HUES6 (cell line): ENCODE measurements at regions not wholly inside any gene's neighbourhood (a gene's known extent, or its start where the extent isn't known, plus 50 kb on each side); places are given as distances from the start of the nearest gene placed in this dataset.
"Not testable (repeated sequence)": the region's sequence is repeated elsewhere in the genome, so short reads cannot be mapped to it uniquely, and the experiment has no call there.

ENCODE experiments used
- H3K27ac ChIP-seq: 2 replicates; pipeline ENCODE4 v1.7.0; 2013; ENCODE audit warnings: low read depth, mild to moderate bottlenecking, low read length, inconsistent platforms
- H3K27me3 ChIP-seq: 2 replicates; pipeline ENCODE4 v1.6.1; 2013; ENCODE audit warnings: low read length; ENCODE audit not compliant: control insufficient read depth, insufficient read depth
- H3K36me3 ChIP-seq: 2 replicates; pipeline ENCODE4 v1.6.1; 2013; ENCODE audit warnings: low read length; ENCODE audit not compliant: control insufficient read depth, insufficient read depth
- H3K4me1 ChIP-seq: 2 replicates; pipeline ENCODE4 v1.6.1; 2013; ENCODE audit warnings: low read length; ENCODE audit not compliant: control insufficient read depth, insufficient read depth
- H3K4me3 ChIP-seq: 2 replicates; pipeline ENCODE4 v1.5.1; 2013; ENCODE audit warnings: low read depth, low read length
- H3K9ac ChIP-seq: one replicate; pipeline ENCODE4 v1.6.1; 2013; ENCODE audit warnings: mild to moderate bottlenecking, low read length
- H3K9me3 ChIP-seq: 2 replicates; pipeline ENCODE4 v1.6.1; 2013; ENCODE audit warnings: low read depth, low read length; ENCODE audit not compliant: control insufficient read depth, insufficient read depth

DNA sequence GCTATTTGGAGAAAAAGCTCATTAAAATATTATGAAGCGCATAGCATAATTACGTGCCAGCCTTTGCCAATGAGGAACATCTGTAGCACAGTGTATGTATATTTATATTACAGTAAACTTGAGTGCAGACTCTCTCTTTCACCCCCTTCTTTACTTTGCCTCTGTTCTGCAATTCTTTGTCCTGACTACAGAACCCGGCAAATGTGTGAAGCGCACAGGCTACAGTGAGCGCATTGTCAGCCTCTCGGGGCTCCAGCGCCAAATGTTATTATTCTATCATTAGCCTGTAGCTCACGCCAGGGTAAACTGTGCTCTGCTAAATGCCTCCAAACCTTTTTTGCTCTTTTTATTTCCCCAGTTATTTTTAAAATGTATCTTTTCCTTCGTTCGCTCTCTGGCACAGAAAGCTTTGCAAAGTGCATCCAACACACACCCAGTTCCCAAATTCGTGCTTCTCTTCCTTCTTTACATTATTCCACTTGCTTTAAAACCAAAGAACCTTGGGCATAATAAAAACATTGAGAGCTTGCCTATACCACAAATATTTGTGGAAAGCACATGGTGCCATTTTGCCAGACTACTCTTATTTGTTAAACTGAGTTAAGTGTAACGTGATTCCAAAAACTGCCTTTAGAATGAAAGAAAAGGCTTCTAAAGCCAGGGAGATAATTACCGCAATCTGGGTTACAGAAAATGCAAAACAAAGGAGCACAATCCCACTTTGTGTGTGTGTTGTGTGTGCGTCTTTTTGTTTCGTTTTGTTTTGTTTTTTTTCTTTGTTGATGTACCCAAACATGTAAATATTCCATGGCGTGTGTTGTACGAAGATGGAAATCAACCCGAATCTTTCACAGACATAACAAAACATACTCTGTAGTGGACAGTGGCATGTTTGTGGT lies 164.1 kb upstream of the MPDZ start:
- Histone ChIP-seq H3K4me3 (no peak overlapping the region), H3K9ac (no peak overlapping the region), H3K9me3 (no peaks in the 10 kb centered on the region), H3K27me3 (no peaks in the 10 kb centered on the region), H3K27ac (no peak overlapping the region), H3K4me1 (peaks cover 8% of the 10 kb centered on the region; the same call in 1 of the 2 replicates), H3K36me3 (no peaks in the 10 kb centered on the region)

DNA sequence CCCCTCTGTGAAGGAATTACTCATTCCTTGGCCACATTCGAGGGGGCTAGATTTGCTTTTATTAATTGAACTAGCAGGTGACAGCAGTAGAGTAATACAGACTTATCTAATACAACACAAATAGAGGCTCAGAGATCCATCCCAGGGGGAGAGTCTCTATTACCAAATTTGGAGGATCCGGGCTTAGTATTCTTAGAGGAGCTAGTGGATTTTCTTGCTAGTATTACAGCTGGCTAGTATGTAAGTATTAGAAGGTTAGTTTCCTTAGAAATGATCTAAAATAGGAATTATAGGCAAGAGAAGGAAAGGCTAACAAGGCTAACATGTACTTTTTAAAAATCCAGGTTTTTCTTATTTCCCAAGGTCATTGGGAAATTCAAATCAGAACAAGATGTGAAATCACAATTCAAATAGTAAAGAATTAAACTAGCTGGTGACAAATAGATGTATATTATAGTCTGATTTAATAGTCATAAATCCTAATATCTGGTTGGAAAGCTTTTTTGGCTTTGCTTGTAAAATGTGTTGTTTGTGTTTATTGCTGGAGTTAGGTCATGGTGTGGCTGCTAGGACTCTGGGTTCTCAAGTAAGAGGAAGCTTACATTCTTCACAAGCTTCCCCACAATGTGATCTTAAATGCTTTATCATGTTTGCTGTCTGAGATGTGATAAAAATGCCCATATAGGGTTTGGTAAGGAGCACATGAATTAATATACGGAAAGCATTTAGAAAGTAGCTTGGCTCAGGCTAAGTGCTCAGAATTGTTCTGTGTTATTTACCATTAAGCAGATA lies 160.4 kb upstream of the MPDZ start:
- no peak overlapping the region for H3K9ac ChIP-seq

DNA sequence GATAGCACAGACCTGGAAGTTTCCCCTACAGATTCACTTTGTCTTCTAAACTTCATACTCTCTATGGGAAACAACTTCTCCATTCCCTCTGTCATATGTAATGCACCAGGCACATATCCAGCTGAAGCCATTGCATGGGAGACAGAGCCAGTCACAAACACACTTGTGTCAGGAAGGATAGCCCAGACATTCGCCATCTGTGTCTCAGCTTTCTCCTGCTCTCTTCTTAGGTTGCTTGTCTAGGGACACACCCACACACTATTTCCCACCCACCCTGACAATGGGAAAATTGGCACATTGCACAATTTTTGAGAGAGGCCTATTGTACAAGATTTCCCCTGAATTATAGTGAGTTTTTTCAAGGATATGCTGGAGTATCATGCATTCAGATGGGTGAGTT lies 158.4 kb upstream of the MPDZ start:
- Histone ChIP-seq H3K27me3 (no peaks in the 10 kb centered on the region), H3K4me1 (no peaks in the 10 kb centered on the region), H3K4me3 (no peak overlapping the region), H3K9ac (no peak overlapping the region), H3K9me3 (no peaks in the 10 kb centered on the region), H3K36me3 (no peaks in the 10 kb centered on the region), H3K27ac (no peak overlapping the region)

More for the DNA sequence above, 160.4 kb upstream of the MPDZ start:
- Histone ChIP-seq H3K9me3 (no peaks in the 10 kb centered on the region), H3K4me3 (no peak overlapping the region), H3K27ac (no peak overlapping the region), H3K27me3 (no peaks in the 10 kb centered on the region), H3K36me3 (no peaks in the 10 kb centered on the region), H3K4me1 (peaks cover 5% of the 10 kb centered on the region; the same call in 1 of the 2 replicates)

DNA sequence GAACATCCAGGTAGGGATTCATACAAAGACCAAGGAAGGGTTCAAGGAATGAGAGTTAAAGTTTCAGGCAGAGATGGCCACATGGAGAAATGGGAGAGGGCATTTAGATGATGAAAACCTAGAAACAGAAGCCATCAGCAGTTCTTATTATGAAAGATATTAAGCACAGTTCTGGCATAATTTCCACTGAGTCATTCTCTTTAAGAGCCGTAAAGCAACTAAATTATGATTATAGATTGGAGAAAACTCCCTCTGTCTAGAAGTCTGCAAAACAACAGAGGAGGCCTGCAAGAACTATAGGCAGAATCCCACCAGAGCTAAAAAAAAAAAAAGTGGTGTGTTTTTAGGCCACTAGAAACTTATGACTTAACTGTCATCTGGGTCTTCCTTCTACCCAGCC lies 157.1 kb upstream of the MPDZ start:
- no peaks in the 10 kb centered on the region for H3K27me3 ChIP-seq

DNA sequence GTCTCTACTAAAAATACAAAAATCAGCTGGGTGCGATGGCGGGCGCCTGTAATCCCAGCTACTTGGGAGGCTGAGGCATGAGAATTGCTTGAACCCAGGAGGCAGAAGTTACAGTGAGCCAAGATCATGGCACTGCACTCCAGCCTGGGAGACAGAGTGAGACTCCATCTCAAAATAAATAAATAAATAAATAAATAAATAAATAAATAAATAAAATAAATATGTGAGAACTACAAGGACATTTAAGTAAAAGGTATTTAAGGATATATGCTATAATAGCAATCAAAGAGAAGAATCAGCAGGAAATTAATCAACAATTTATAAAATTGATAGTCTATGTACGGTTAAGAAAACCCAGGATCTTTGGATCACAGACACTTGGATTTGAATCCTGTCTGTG lies 154.0 kb upstream of the MPDZ start:
- H3K9ac ChIP-seq, H3K27ac ChIP-seq, H3K9me3 ChIP-seq, H3K4me3 ChIP-seq, H3K27me3 ChIP-seq, H3K36me3 ChIP-seq: not testable (repeated sequence)
- peaks cover 34% of the 10 kb centered on the region for H3K4me1 ChIP-seq

More for the DNA sequence above, 157.1 kb upstream of the MPDZ start:
- Histone ChIP-seq H3K4me3 (no peak overlapping the region), H3K9me3 (no peaks in the 10 kb centered on the region), H3K4me1 (peaks cover 6% of the 10 kb centered on the region), H3K9ac (no peak overlapping the region), H3K27ac (no peak overlapping the region), H3K36me3 (no peaks in the 10 kb centered on the region)

DNA sequence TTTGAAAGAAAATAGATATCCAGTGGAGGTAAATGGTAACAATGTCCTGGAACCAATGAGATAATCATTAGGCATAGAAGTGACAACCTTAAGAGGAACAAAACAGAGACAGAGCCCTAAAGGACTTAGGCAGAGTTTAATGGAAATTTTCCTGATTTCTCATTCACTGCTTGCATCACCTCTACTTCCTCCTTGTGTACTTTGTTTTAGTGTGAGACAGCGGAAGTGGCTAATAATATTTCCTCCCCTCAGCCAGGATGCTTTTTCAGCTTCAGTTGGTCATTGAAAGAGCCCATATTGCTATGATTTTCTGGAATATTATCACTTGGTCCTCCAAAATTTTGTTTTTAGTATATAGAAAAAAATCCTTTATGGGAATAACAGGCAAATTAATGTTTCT lies 153.4 kb upstream of the MPDZ start:
- Histone ChIP-seq H3K27ac (no peak overlapping the region), H3K9ac (no peak overlapping the region), H3K9me3 (no peaks in the 10 kb centered on the region), H3K27me3 (no peaks in the 10 kb centered on the region), H3K36me3 (no peaks in the 10 kb centered on the region), H3K4me1 (peaks cover 39% of the 10 kb centered on the region), H3K4me3 (no peak overlapping the region)

DNA sequence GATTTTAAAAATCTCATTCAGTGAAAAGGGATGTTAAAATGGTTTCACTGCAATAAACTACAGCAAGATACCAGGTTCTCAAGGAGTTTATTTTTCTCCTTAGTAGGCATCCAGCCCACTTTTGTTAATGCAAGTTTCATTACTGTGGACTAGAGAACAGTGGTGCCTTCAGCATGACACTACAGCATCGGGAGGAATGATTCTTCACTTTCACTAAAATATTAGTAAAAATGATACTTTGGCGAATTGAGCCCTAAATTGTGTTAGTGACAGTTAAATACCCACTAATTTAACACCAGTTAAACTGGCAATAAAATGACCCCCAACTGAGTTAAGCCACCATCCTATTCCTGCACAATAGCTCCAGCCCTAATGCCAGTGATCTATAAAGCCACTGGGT lies 152.2 kb upstream of the MPDZ start:
- Histone ChIP-seq H3K27me3 (no peaks in the 10 kb centered on the region), H3K9ac (no peak overlapping the region), H3K4me1 (peaks cover 40% of the 10 kb centered on the region), H3K9me3 (no peaks in the 10 kb centered on the region), H3K4me3 (no peak overlapping the region), H3K36me3 (no peaks in the 10 kb centered on the region), H3K27ac (no peak overlapping the region)

DNA sequence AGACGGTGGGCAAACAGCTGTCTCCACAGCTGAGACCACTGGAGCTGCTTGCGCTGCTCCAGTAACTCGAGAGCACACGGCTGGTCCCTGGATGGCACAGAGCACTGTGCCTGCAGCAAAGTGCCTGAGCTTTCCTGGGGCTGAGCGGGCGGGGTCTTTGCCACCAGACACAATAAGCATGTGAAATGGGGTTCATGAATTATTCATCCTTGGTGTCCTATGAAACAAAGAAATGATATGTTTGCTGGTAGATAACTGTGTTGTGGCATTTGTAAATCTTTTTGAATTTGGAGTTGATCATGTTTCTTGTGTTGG lies 151.7 kb upstream of the MPDZ start:
- H3K27ac ChIP-seq = no peak overlapping the region
- no peaks in the 10 kb centered on the region for H3K36me3 ChIP-seq
- H3K9ac ChIP-seq = no peak overlapping the region
- no peak overlapping the region for H3K4me3 ChIP-seq
- H3K27me3 ChIP-seq = no peaks in the 10 kb centered on the region
- H3K4me1 ChIP-seq = peaks cover 40% of the 10 kb centered on the region
- H3K9me3 ChIP-seq = no peaks in the 10 kb centered on the region

DNA sequence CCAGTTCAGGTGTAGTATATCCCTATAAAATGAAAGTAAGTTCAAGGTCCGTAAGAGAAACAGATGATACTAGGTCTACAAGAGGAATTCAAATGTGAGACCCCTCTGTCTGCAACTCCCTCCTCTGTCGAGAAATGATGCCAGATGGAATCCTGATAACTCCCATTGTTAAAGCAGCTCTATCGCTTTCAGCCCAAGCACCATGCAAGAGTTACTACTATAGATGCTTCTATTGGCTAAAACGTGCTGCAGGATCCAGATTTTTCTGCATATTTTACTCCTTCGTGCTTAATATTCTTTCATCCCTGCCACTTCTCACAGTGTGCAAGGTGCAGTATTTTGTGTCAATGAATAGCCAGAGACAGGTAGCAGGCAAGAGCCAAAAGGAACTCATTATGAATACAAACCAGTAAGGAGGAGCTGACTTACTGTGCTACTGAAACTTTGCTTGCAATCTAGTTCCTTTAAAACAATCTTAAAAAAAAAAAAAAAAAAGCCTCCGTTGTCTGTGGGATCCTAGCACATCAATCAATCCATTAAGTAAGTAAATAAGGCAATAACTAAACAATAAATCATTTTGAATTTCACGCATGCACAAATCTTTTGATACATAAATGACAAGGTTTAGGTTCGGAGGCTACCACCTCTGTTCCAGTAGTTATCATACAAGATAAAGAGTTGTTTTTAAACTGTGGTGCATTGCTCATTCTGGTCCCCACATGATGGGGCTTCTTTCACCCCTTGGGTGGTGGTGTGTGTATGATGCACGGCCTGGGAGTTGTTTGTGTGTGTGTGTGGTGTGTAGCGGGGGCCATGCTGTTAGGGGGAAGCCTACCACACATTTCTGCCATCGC lies 151.1 kb upstream of the MPDZ start:
- Histone ChIP-seq H3K27ac (no peak overlapping the region), H3K9ac (no peak overlapping the region), H3K4me1 (peaks cover 40% of the 10 kb centered on the region), H3K36me3 (no peaks in the 10 kb centered on the region), H3K9me3 (no peaks in the 10 kb centered on the region), H3K4me3 (no peak overlapping the region), H3K27me3 (no peaks in the 10 kb centered on the region)

DNA sequence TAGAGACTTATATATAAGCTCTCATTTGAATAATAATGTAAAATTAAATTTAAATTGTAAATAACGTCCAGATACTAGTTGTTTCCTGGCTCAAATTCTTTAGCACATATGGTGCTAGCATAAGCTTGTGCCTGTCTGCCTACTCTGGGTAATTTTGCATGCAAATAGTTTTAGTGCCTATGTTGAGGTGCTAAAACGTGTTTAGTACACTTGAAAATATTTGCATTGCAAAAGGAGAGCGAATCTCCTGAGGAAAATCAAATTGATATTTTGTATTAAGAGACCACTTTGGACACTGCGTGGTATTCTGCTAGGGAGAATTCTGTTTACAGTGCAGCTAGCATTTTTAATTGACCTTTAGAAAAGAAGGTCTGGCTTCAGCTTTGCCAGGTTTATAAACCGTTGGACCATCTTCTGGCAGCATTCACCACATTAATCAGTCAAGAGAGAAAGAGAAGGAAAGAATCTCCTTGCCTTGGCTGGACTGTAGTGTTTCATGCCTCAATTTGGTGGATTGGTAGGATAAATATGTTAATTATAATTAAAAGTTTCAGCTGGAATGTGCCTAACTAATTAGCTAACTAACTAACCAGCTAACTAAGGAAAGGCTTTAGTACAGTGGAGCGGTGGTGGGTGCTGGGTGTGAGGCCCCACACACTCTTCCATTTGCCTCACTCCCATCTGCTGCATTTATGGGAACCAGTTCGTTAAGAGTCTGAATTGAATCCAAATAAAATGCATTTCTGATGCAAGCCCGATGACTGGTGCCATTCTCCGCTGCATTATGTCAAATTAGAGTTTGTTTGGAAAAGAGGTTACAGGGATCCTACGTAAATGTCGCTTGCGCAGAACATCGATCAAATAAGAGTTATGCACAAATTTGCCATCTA lies 150.1 kb upstream of the MPDZ start:
- H3K27me3 ChIP-seq = no peaks in the 10 kb centered on the region
- peaks cover 40% of the 10 kb centered on the region for H3K4me1 ChIP-seq
- no peaks in the 10 kb centered on the region for H3K9me3 ChIP-seq
- H3K9ac ChIP-seq = no peak overlapping the region
- H3K36me3 ChIP-seq = no peaks in the 10 kb centered on the region
- no peak overlapping the region for H3K4me3 ChIP-seq
- H3K27ac ChIP-seq = no peak overlapping the region
